Transverse colon (tissue), 3 donors: ENCODE measurements at regions not wholly inside any gene's neighbourhood (a gene's known extent, or its start where the extent isn't known, plus 50 kb on each side); places are given as distances from the start of the nearest gene placed in this dataset.

ENCODE experiments used
- EP300 ChIP-seq: sonication (generic); formaldehyde crosslinking; IDR thresholded peaks from one replicate; pipeline ENCODE4 v1.6.1; 2017; ENCODE audit warnings: antibody characterized with exemption, low read depth
- POLR2AphosphoS5 ChIP-seq, 3 donors: sonication (generic); formaldehyde crosslinking; IDR thresholded peaks; one replicate each; pipeline ENCODE4 v1.6.1; 2016; ENCODE audit warnings: antibody characterized with exemption in 3 of 3

- TF ChIP-seq EP300 = no peak
- TF ChIP-seq POLR2AphosphoS5 (IDR thresholded peaks at IDR 0.05) = no peak
These were observed 224.2 kb upstream of the PWP1 start for GRCh38 chr12:107461222-107461975.
